Superior temporal gyrus (tissue), 1 donor: ENCODE measurements at regions not wholly inside any gene's neighbourhood (a gene's known extent, or its start where the extent isn't known, plus 50 kb on each side); places are given as distances from the start of the nearest gene placed in this dataset.

Experiments
- DNase-seq: peaks from one replicate; pipeline ENCODE4 v3.0.0-alpha.2; 2016; ENCODE audit errors: extremely low spot score

DNA sequence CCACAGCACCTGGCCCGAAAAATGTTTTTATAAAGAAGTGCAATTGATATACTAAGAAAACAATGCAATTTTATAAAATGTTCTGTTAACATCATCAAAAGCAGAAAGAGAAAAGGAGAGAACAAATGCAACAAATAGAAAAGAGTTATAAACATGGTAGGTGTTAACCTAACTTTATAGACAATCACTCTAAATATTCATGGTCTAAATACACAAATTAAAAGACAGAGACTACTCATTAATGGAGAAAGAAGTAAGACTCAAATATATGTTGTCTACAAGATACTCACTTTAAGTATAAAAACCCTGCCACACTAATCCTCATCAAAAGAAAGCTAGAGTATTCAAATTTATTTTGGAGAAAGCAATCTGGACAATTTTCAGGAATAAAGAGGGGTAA is 425.3 kb upstream of the ANKRD30A start:
- DNase-seq: no peak

DNA sequence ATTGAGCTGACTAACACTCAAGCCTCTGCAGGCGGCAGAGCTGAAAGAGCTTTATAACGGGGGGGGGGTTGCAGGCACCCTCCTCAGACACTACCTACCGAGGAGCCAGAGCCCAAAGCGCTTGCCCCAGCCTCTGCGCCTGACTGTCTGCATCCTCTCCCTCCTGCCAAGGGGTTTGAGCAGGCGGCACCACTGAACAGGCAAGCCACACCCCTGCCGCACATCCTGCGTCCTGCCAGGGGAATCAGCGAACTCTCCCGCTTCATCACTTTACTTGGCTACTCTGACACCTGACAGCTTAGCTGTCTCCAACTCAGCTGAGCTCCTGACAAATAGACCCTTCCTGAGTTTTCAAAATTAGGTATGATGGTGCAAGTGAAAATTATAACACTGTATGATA is 432.6 kb upstream of the ANKRD30A start:
- DNase-seq: no peak

- no peak for DNase-seq
These were observed 436.7 kb upstream of the ANKRD30A start for GRCh38 chr10:36688717-36689116.

- no peak for DNase-seq
These were observed 442.0 kb upstream of the ANKRD30A start for GRCh38 chr10:36683421-36683820.

DNA sequence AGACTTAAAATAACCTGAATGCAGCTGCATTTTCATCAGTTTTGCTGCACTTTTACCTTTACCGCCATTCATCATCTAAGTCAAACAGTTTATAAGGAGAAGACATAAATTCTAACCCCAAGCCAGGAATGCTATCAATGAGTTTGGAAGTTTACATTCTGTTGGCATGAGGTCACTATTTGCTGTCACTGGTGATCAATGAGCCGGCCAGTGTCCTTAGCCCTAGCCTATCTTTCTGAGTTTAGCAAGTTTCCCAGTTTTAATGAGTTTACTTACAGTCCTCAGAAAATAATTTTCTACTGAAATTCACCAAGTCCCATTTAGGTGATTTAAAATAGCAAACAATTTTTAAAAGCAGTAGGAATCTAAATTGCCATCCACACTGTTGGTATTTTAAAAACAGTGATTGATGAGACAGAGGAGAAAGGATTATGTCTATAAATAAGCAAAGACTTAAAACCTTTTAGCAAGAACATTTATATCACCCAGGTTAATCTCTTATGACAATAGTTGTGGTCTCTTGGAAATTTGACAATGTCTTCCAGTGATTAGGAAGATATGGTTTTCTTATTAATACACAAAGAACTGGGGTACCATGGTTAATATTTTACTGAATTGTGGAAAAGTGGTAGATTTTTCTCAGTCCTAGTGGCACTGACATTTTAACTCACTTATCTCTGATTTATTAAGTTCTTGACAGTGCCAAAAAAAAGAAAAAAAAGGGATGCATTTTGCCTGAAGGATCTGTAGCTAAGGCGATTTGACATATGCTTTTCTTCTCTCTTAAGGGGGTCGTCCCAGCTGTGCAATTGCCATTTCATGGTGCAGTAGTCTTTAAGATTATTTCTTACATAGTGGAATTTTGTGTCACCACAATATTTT is 443.4 kb upstream of the ANKRD30A start:
- no peak for DNase-seq

- DNase-seq: no peak
These were observed 445.8 kb upstream of the ANKRD30A start for GRCh38 chr10:36679554-36679953.

GRCh38 chr10:36677431-36677768 is 448.0 kb upstream of the ANKRD30A start:
- DNase-seq: no peak

DNA sequence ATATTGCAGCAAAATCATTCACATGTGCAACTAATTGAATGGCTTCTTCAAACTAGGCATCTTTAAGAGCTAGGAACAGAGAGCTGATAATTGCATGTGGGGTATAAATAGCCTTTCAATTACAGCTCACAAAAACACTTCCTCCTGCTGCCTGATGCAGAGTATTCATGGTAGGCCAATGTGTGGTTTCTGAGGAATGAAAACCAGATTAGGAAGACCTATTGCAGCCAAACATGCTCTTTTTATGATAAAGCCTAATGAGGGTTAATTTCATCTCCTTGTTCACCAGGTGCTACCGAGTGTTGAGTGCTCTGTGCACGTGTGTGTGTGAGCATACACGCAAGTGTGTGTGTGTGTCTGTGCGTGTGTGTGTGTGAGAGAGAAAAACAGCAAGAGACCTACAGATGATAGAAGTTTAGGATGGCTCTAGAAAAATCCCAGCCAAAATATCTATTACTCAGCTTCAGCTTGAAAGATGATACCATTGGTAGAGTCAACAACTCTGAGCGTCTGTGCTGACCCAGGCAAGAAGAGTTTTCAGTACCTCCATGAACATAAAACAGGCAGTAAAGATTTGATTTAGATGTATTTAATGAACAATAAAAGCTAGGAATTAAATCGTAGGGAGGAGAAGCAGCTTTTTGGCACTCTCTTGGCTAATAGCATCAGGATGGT is 448.5 kb upstream of the ANKRD30A start:
- no peak for DNase-seq

- DNase-seq: no peak
These were observed 449.1 kb upstream of the ANKRD30A start for GRCh38 chr10:36676321-36676720.

GRCh38 chr10:36675458-36675880 is 449.9 kb upstream of the ANKRD30A start:
- no peak for DNase-seq

- DNase-seq: no peak
These were observed 453.8 kb upstream of the ANKRD30A start for GRCh38 chr10:36671607-36672006.

GRCh38 chr10:36670621-36671402 is 454.6 kb upstream of the ANKRD30A start:
- no peak for DNase-seq

GRCh38 chr10:36669615-36670352 is 455.6 kb upstream of the ANKRD30A start:
- no peak for DNase-seq

GRCh38 chr10:36666451-36666850 is 458.9 kb upstream of the ANKRD30A start:
- no peak for DNase-seq

- DNase-seq: no peak
These were observed 462.8 kb upstream of the ANKRD30A start for GRCh38 chr10:36662571-36662970.

- no peak for DNase-seq
These were observed 475.1 kb upstream of the ANKRD30A start for GRCh38 chr10:36650274-36650673.

- DNase-seq: no peak
These were observed 477.9 kb upstream of the ANKRD30A start for GRCh38 chr10:36647540-36647939.

GRCh38 chr10:36640626-36641025 is 484.8 kb upstream of the ANKRD30A start:
- DNase-seq: no peak

DNA sequence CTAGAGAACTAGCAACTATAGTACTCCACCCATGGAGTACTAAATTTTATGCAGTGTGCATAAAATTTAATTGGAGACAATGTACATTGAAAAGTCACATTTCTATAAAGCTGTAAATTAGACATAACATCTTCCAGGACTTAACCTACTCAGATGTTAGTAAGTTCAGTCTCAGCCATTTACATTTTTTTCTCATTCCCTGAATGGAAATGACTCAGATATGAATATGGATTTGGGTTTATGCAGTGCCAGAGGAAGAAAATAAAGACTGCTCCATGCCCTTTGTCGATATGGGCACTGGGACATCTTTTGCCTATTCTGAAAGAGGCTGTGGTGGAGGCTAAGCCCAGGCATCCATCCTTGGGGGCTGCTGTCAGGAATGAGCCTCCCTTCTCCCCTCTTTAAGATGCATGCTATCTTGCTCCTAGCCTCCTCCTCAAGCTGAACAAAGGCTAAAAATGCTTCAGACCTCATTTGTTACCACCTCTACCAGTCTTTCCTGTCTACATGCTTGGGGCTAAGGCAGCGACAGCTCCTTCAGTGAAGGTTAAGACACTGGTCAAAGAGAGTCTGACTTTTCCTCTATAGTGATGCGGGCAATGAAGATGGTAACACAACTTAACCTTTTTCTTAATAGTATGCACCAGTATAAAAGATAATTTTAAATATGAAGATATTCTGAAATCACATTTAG is 486.8 kb upstream of the ANKRD30A start:
- no peak for DNase-seq

DNA sequence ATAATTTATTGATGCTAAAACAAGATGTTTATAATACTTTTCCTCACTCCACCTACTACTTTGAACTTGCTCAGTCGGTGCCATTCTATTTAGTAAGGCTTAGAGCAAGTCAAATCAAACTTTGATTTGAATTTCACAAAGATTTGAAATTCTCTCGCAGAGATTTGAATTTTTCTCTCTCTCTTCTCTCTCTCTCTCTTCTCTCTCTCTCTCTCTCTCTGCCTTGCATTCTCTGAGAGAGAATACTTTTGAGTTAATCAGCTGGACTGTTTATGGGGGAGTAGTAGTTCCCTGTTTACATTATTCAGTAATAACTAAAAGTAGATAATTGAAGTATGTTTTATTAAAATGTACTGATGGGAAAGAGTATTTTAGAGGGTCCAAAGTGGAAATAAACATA is 488.5 kb upstream of the ANKRD30A start:
- no peak for DNase-seq

- no peak for DNase-seq
These were observed 489.0 kb upstream of the ANKRD30A start for GRCh38 chr10:36636285-36636839.
